GM19397 (cell line): ENCODE measurements at regions not wholly inside any gene's neighbourhood (a gene's known extent, or its start where the extent isn't known, plus 50 kb on each side); places are given as distances from the start of the nearest gene placed in this dataset.

ENCODE experiments used
- ATAC-seq: cut with Tn5 transposase; IDR thresholded peaks from one replicate; pipeline ENCODE4 v1.9.1; 2021; ENCODE audit warnings: mild to moderate bottlenecking, moderate library complexity; ENCODE audit not compliant: unreplicated experiment

DNA sequence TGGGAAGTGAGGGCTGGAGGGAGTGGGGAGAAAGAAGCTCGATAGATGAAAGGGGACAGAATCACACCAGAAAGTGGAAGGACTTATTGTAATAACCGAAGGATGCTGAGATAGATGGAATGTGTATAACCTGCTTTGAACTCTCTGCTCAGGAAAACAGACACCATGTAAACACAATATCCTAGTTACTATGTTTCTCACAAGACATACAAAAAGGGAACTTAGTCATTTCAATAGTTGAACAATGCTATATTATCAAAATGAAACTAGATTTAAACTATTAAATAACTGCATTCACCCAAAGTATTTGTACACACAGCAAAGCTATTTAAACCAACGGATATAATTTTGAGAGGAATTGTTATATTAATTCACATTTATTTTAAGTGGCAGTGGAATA lies 108.3 kb upstream of the GADL1 start:
- ATAC-seq: peak; percentile 46

DNA sequence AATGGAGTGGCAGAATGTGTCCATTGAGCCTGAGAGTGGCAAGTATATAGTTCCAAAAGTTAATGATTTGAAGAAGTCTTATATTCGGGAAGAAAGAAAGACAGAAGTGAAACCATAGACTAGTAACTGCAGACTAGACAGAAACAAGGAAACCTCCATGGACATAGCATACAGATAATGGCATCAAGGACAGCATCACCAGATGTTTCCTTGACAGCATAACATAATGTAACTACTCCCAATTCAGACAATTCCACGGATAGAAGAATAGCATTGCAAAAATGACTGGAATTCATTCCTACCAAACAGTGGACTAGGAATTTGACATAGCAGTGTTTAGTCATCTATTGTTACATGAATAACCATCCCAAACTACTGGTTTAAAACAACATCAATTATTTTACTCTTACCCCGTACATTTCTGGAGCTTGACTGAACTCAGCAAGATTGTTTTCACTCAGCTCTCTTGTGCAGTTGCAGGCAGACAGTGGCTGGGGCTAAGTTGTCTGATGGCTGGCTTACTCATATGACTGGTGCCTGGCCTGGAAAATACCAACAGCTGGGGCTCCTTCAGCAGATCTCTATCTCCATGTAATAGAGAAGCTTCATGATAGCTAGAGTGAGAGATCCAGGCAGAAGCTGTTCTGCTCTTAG lies 109.7 kb upstream of the GADL1 start:
- no peak for ATAC-seq

DNA sequence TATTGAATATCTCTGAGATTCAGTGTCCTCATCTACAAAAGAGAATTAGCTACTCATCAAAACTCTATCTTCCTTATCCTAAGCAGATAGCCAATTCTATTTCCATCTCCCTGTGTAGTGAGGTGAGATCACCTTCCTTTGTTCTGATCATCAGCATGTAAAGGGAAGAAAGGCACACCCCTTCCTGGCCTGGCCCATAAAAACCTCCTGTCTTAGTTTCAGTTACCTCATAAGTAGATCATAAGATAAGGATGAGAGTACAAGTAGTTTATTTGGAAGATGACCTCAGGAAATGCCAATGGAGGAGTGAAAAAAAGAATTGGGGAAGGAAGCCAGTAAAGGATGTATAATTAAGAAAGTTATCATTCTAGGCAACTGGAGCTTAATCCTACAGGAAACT lies 114.5 kb upstream of the GADL1 start:
- no peak for ATAC-seq

DNA sequence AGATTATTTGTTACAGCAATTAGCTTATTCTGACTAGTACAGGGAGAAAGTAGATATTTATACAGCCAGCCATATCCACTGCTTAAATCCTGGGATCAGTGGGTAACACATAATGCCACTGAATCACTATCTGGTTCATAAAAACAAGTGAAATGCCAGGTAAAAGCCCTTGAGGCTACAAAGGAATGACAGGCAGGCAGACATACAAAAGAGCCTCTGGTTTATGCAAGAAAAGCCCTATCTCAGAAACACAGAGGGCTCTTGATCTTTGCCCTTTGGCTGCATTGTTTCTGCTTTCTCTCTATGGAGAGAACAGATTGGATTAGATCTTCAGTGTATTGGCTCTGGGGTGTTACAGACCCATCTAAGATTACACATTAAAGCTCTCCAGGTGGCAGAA lies 115.4 kb upstream of the GADL1 start:
- ATAC-seq: no peak

DNA sequence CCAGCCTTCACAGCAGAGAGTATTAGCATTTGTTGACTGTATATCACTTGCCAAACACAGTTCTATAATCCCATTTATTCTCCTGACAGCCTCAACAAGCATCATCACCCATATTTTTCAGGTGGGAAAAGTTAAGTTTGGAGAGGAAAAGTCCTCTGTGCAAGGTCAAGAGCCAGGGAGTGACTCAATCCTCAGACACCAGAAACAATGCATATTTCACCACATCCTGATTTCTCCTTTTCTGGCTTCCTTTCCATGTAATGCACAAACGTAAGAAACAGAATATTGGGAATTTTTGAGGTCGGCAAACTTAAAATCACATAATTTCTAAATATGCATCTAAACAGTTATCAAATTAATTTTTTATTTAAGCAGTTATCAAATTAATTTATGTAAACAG lies 116.0 kb upstream of the GADL1 start:
- no peak for ATAC-seq

DNA sequence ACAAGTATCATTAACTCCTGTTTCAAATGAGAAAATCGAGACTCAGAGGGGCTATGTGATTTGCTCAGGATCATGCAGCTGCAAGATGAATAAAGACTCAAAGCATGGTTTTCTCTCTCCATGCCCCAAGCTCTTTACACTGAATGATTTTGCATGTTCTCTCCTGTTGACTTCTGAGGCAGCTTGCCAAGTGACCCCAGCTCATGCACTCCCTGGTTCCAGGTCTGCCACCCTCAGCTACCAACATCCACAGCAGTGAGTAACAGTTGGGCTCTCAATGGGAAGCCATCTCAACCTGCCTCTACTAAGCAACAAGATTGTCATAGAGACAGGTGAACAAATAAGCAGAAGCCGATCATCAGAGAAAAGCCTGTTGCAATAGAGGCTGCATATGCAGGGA lies 116.9 kb upstream of the GADL1 start:
- ATAC-seq: no peak

DNA sequence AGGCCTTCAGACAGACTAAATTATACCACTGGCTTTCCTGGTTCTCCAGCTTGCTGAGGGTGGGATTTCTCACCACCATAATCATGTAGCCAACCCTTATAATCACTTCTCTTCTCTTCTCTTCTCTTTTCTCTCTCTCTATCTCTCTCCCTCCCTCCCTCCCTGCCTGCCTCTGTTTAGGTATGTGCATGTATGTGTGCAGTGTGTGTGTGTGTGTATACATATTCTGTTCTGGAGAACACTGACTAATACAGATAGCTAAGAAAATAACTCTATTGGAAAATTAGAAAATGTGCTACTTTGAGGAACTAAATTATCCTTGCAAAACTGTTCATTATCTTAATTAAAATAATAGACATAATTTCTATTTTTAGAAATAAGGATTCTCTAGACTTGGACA lies 118.6 kb upstream of the GADL1 start:
- no peak for ATAC-seq

DNA sequence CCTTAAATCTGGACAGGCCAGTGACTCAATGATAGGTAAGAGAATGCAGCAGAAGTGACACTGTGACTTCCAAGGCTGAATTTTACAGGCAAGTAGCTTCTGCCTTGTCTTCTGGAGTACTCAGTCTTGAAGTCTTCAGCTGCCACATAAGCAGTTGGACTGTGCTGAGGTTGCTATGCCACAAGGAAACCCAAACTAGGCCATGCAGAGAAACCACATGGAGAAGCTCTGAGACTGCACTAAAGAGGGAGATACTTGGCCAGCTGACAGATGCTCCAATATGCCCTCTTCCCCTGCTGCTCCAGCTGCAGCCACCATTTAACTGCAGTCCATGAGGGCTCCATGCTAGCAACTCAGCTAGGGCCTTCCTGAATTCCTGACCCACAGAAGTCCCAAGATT lies 119.4 kb upstream of the GADL1 start:
- no peak for ATAC-seq

DNA sequence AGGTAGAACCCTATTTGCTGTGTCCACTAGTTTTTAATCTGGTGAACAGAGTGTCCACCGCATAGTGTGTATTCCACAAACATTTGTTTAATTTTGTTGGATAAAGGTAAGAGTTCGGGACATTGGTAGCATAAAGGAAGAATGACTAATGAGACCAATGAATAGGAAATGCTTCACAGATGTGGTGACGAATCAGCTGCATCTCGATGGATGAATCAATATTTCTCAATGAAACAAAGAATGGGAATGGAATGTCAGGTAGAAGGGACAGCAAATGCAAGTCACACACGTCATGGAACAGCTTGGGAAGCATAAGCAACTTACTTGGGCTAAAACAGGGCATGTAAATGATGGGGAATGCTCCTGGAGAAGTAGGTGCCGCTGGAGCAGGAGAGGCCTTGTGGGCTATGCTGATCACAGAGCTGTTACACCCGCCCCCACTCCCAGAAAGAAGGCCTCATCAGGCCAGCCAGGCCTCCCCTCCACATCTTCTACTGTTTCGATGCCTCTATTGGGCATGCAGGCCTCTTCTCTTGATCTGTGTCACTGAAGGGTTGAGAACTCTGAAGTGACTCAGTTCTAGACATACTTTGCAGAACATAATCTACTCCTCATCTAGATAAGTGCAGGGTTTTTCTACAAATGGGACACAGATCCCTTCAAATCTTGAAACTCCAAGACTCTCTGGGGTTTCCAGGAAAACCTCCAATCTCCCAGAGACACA lies 120.0 kb upstream of the GADL1 start:
- ATAC-seq: no peak

DNA sequence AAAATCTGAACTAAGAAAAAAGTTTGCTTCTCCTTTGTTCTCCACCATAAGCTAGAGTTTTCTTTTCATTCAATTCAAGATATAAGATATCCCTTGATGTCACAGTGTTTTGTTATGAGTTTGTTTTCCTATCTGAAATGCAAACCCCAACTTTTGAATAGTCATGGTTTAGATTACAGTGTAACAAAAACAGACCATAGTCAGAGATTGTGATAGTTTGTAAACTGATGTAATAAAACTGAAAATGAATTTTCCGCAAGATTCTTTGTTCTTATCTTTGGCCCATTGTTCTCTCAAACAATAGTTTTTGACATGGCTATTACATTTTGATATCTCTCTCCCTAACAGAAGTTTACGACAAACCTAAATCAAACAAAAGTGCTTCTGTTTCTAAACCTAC lies 121.7 kb upstream of the GADL1 start:
- ATAC-seq: no peak

DNA sequence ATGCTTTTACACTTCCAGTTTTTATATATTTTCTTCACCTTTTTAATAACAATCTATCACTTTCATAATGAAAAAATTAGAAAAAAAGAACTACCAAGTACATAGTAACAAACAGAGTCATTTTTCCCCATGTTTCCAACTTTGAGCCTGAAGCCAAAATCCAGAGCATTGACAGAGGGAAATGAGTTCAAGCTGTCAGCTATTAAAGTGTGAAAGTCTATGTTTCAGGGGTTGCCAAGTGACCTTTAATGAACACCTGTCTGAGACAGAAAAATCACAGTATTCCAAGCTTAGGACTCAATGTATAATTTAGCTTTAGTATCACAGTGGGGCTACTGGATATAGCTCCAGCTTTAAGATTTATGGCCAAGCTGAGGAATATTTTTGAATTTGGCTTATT lies 128.3 kb upstream of the GADL1 start:
- ATAC-seq: no peak

DNA sequence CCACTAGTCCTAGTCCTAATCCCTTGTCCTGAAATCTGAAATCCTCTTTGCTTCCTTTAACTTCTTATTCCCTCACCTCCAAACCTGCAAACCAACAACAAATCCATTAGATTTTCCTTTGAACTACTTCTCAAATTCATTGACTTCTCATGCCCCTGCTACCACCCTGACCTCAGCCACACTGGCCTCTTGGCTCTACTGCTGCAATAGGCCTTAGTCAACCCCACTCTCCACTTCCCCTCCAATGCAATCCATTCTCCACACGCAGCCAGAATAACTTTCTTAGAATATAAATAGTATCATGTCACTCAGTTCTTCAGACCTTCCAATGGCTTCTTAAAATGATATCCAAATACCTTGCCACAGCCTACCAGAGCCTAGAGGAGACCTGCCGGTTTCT lies 131.1 kb upstream of the GADL1 start:
- ATAC-seq: no peak

DNA sequence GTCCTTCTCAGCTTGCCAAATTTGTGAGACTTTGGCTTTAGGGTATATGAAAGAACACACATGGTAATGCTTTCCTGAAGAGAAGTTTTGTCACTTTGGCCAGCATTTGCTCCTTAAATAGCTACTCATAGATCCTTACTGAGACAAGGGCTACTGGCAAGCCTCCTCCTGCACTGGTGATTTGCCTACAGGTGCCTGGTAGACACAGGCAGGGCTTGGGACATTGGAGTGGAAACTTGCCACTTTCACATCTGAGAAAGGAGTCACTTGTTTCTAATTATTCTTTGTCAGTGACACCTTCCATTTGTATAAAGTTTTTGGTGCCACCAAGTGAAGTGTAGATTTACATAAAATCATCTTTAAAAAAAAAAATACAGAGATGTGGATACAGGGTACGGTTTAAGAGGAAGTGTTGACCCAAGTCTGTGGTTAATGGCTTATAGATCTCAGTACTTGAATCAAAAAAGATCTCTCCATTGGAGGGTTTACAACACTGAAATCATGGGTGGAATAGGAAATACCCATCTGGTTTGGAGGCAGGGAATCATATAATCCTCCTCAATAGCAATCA lies 132.8 kb upstream of the GADL1 start:
- no peak for ATAC-seq

DNA sequence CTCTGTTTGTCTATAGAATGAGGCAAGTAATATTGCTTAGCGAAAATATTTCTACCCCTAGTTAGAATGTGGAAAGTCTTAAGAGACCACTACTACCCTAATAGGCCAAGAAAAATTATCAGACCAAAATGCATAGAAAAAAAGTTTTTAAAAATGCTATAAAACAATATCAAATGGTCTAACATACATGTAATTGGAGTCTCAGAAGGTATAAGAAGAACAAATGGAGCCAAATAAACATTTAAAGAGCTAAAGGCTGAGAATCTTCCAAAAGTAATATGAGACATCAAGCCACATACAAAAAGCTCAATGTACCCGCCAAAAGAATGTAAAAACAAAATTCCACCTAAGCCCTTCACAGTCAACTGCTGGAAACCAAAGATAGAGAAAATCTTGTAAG lies 133.5 kb upstream of the GADL1 start:
- no peak for ATAC-seq

DNA sequence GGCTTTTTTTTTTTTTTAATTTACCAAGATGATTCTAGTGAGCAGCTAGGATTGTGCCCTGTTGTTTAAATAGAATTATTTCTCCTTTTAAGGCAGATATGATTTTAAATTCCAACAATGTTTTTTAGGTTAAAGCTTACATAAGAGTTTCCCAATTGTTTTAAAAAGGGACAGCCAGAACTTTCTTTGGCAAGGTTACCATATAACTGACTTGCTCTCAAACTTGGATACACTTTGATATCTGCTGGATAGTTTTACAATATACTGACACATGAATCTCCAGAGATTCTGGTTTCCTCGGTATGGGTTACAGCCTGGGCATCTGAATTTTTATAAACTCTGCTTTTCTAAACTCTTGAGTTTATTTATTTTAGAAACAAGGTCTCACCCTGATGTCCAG lies 134.3 kb upstream of the GADL1 start:
- ATAC-seq: no peak

DNA sequence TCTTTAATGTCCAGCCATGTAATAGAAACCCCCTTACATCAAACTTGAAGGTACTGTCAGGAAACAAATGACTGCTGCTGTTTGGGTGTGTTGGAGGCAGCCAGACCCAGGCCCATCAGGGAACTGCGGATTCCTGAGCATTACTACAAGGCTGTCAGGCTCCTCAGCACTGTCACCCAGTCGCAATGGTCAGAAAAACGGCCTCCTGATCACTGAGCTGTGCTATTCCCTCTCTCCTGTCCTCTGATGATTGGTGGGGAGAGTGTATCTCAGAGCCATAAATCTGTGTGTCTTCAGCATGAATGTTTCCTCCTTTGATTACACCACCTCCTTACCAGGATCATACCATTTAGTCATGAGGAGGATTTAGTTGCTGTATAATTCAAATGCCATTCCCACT lies 135.2 kb upstream of the GADL1 start:
- ATAC-seq: no peak

DNA sequence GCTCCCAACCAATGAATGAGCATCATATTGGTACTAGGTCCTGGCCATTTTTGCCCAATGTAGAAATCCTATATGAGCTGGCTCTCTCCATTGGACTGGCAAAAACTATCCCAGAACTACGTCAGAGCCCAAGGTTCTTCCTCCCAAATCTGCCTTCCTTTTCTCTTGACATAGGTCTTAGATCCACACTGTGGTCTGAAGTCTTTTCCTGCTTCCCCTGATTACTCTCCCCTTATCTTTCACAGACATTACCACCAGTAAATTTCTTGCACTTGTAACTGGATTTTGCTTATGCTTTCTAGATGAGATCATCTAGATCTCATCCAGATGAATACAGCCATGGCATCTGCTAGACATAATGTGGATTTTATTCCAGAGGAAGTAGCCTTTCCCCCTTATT lies 141.2 kb upstream of the GADL1 start:
- ATAC-seq: no peak

DNA sequence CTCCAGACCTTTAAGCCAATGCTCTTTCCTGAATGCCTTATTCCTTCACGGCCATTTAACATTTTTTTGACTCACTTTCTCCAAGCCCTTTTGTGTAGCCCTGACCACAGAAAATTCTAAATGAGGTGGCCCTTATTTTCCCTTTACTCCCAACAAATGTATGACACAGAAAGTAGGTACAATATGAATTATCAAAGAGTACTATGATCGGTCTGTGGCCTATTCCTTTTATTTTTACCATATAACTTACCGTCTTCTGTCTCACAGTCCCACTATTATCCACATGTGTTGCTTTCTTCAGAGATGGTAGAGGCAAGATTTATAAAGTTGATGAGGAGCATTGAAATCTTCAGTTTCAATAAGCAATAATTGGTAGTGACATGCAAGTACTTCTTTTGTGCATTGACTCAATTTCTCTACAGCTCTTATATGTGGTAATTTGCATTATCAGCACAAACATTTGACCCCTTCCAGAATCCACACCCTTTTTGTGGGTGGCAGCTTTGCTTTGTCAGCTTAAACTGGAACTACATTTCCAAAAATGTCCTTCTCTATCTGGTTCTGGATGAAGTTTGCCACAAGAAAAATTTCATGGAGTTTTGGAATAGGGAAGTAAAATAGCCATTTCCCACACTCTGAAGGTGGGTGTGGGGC lies 143.8 kb upstream of the GADL1 start:
- no peak for ATAC-seq

DNA sequence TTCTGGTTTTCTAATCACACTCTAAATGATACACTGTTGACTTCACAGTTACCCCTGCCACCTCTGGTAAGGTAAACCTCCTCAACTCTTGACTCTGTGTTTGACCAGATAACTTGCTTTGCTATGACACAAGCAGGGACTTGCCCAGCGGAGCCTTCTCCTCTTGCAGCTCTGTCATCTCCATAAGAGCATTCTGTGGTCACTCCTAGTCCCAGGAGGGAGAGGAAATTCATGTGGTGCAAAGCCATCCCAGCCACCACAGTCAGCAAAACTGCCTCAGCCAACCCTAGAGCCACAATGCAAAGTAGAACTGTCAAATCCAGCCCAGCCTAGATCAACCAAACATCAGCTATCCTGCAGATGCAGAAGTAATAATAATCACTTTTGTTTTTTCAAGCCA lies 144.7 kb upstream of the GADL1 start:
- no peak for ATAC-seq

DNA sequence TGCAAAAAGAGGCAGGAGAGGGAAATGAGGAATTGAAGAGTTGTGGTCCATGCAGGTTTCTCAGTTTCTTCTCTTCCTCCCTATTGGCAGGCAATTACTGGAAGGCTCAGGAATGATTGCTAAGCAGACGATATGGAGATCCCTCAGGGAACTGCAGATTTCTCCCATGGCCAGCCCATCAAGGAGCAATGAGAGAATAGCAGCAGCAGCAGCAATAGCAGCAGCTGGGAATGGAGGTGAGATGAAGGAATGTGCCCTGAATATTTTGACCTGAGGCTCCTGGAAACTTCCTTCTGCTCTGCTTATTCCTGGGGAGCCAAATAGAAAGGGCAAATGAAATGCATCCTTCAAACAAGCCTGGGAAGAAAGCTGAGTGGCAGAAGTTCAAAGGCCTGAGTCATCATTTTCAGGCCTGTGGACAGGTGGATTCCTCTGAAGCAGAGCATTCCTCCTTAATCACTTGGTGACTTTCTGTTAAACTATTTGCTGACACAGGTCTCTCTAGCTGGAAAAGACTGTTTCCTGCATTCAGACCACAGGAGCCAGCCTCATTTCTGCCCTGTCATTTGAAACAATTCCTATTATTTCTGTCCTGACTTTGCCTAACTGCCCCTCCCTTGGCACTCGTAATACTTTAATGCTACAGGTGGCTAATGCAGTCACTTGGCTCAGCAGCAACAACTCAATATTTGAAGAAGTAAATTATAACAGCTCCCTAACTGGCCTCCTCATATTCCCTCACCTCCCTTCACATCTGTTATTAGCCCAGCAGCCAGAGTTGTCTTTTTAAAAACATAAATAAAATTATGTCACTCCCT lies 146.9 kb upstream of the GADL1 start:
- ATAC-seq: no peak

DNA sequence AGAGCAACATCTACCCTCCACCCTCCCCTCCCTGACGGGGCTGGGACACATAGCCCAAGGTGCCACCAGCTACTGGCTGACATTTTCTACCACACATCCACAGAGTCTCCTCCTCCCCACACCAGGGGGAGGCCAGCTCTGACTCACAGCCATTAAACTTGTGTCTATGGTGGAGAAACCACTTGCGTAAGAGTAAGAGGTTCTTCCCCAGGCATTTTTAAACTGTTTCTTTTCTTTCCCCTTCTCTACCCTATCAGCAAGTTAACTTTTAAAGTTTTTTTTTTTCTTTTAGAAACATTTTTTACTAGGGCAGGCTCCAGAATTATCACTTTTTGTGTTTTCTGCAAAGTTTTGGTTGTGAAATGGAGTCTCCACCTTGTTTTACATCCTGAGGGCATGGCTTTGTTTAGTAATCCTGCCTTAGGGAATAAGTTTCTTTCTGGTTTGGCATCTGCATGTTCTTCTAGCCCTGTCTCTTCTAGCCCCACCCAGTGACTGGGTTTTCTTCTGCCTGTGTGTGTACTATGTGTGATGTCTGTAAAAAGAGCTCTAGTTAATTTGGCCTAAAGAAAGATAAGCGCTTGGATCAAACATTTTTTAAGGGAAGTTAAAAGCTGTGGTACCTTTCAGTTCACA lies 148.8 kb upstream of the GADL1 start:
- no peak for ATAC-seq
